ENCODE measurements at regions not wholly inside any gene's neighbourhood (a gene's known extent, or its start where the extent isn't known, plus 50 kb on each side); places are given as distances from the start of the nearest gene placed in this dataset.

- TF ChIP-seq CTCF (IDR thresholded peaks at IDR 0.05; ENCODE audit: low read depth, low read length), result no peak
- no peak for TF ChIP-seq EZH2phosphoT487 (IDR thresholded peaks at IDR 0.05; ENCODE audit: low read depth)
Measured at GRCh38 chr13:97122381-97122996, 99.6 kb upstream of the MBNL2 start.
